Activated CD4-positive, alpha-beta T cell treated with anti-CD3 and anti-CD28 coated beads, Interleukin-2, amount 50 U/mL, for 48 hours (primary cell): ENCODE measurements at regions not wholly inside any gene's neighbourhood (a gene's known extent, or its start where the extent isn't known, plus 50 kb on each side); places are given as distances from the start of the nearest gene placed in this dataset.
"Not testable (repeated sequence)": the region's sequence is repeated elsewhere in the genome, so short reads cannot be mapped to it uniquely, and the experiment has no call there.

Experiments
- DNase-seq, 2 experiments: peaks; one replicate each; pipeline ENCODE4 v3.0.0-alpha.2; 2020

GRCh38 chr5:40453689-40454088 lies 226.0 kb upstream of the PTGER4 start:
- no peak for DNase-seq

DNA sequence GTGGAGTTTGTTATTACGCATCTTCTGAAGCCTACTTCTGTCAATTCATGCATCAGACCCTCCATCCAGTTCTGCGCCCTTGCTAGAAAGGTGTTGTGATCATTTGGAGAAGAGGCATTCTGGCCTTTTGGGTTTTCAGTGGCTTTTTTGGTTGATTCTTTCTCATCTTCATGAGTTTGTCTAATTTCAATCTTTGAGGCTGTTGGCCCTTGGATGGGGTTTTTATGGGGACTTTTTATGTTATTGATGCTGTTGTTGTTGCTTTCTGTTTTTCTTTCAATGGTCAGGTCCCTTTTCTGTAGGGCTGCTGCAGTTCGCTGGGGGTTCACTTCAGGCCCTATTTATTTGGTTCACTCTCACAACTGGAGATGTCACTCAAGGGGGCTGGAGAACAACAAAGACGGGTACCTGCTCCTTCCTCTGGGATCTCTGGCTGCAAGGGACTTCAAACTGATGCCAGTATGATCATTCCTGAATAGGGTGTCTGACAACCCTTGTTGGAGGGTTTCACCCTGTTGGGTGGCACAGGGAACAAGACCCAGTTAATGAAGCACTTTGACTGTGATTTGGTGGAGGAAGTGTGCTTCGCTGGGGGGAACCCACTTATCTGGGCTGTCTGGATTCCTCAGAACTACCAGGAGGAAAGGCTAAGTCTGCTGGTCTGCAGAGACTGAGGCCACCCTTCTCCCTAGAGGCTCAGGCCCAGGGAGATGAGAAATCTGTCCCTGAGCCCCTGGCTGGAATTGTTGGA lies 226.7 kb upstream of the PTGER4 start:
- no peak for DNase-seq

DNA sequence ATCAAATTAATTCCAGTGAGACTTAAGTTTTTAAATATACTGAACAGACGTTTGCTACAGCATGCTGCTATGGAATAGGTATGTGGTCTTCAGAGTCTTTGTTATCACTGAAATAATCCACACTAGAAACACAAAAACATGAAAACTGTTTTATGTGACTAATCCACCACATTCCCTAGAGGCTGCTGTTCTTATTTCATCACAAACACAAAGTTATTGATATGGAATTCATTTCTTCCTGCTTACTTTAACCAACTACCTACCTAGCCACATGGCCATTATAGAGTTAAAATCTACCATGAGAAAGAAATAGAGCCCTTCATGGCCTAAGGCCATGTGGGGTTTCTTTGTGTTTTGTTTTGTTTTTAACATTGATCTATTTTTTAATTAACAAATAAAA lies 232.3 kb upstream of the PTGER4 start:
- no peak for DNase-seq

DNA sequence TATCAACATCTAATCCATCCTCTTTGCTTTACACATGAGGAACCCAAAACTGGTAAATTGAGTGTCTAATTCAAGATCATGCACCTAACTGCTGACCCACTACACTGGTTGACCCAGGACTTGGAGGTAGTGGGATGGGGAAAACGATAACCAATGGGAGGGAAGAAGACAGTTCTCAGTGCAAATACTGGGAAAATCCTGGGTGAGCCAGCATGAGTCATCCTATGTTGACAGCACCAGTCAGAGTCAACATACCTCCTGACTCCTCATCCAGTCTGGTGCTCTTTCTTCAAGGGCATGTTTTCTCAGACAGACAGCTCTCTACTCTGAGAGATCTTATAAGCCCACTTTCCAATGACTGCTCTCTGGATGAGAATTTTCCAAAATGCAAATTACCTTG lies 232.8 kb upstream of the PTGER4 start:
- DNase-seq, result no peak

GRCh38 chr5:40442346-40442745 lies 237.4 kb upstream of the PTGER4 start:
- no peak for DNase-seq

DNA sequence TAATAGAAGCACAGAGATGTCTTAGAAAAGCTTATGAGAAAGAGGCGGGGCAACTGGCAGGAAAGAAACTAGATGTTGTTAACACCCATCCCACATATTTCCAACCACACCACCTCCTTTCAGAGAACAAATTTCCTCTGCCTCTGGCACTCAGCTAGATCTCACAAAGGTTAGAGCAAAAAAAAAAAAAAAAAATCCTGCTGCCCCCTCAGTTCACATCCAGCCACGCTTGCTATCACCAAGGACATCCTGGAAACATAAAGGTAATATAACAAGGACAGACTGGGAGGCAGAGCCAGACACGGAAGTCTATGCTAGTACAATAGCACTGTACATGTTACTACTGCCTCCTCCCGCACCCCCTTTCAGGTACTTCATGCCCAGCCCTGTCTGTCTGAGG lies 238.0 kb upstream of the PTGER4 start:
- peak; percentile 35 to 58 for DNase-seq

GRCh38 chr5:40440746-40441145 lies 239.0 kb upstream of the PTGER4 start:
- DNase-seq, result no peak

DNA sequence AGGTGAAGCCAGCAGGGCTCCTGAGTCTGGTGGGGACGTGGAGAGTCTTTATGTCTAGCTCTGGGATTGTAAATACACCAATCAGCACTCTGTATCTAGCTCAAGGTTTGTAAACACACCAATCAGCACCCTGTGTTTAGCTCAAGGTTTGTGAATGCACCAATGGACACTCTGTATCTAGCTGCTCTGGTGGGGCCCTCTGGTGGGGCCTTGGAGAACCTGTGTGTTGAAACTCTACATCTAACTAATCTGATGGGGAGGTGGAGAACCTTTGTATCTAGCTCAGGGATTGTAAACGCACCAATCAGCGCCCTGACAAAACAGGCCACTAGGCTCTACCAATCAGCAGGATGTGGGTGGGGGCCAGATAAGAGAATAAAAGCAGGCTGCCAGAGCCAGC lies 240.6 kb upstream of the PTGER4 start:
- peak in 1 of 2 experiments; percentile 13 for DNase-seq

- DNase-seq, result not testable (repeated sequence)
Measured at GRCh38 chr5:40438646-40439045, 241.1 kb upstream of the PTGER4 start.

DNA sequence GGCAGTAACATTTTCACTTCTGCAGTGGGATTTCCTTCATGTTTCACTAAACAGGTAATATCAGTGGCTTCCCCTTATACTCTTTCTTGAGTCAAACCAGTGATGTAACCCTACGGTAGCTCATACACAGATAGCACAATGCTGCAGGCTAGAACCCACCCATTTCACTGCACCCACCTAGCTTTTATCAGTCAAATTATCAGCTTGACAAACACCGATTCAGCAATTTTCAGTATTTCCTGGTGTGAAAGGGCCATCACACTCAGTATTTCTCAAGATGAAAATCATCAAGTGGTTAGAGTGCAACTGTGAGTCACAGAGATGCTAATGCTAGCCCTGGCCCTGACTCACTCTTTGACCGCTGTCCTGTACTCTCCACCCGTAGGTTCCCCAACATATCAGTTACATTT lies 242.3 kb upstream of the PTGER4 start:
- peak in 1 of 2 experiments; percentile 40 for DNase-seq

GRCh38 chr5:40436535-40437237 lies 243.0 kb upstream of the PTGER4 start:
- DNase-seq, result peak; percentile 24 to 41

- DNase-seq, result not testable (repeated sequence)
Measured at GRCh38 chr5:40435706-40436105, 244.0 kb upstream of the PTGER4 start.

GRCh38 chr5:40432836-40433235 lies 246.9 kb upstream of the PTGER4 start:
- DNase-seq, result no peak

DNA sequence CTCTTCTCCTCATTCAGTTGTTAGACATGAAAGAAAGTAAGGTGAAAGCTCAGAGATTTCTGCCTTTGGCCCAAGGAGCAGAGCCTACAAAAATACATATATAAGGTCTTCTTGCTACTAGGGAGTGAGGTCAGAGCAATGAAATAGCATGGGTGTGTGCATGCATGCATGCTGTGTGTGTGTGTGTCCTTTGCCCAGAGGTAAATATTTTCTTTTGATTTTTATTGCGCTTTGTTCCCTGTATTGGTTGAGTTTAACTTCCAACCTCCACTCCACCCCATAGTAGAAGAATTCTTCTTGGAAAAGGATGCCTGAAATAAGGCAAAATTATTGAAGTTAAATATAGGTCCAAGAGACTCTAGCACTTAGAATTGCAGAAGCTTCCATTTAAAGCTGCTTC lies 248.0 kb upstream of the PTGER4 start:
- no peak for DNase-seq

DNA sequence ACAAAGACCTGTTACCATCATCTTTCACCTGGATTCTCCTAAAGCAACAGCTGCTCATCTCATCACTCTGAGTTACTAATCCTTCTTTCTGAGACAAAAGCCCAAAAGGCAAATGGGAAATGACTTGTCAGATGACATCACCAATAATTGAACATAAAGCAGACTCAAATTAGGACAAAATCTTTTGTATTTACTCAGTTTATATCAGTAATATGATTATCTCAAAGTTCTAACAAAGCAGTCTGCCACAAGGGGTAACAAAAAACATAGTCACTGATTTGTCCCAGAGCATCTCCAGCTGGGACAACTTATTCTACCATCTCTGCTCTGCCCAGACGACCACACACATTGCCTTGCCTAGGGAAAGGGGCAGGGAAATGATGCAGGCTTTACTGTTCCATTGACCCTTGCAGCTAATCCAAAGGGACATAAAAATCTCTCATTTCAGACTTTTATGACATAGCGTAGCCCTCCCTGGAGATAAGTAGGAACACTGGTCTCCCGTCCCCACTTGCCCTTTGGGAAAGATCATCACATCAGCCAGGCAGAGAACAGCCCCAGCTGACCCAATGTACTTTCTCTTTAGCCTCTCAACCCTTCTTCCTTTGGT lies 249.5 kb upstream of the PTGER4 start:
- no peak for DNase-seq

DNA sequence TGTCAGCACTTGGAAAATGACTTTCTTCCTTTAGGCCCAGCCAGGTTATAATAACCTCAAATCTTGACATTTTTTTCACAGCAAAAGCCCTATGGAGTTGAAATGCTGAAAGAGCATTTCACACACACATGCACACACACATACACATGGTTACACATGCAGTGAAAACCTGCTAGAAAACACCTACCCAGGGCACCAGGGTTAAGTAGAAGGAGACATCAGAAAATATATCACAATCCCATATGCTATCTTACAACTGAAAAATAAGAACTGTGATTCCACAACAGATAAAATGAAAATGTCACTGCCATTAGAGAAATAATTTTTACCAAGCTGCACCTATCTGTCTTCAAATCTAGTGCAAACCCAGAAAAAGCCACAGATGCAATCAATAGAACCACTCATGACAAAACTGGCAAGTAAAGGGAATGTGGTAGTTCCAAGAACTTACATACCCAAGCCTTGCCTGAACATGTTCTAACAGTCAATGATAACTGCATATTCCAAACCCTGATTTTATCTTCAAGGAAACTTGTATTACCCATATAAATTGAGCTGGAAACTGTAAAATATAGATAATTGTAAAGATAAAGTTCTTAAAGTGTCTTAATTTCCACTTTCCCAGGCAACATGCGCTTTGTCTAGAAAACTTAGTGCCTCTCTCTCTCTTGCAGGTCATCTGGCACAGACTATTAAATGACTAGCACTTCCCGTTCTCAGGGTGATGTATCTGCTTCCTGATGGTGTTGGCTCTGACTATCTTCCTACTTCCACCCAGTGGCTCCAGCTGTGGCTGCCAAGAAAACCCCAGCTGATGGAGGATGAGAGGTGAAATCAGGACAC lies 250.2 kb upstream of the PTGER4 start:
- no peak for DNase-seq

DNA sequence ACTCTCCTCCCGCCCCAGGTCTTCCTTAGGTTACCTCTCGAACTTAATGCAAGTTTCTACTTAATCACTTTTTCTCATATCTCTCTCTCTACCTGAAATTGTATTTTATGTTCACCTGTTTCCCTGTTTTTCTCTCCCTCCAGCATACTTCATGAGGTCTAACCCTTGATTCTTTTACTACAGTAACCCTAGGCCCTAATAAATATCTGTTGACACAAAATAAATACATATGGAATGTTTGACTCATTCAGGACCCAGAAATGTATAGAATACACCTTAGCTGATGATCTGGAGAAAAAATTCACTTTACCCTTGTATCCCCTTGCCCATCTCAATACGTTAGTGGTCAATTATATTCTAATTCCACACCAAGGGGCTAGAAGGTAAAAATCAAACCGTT lies 250.9 kb upstream of the PTGER4 start:
- no peak for DNase-seq

GRCh38 chr5:40428126-40428525 lies 251.6 kb upstream of the PTGER4 start:
- no peak for DNase-seq

DNA sequence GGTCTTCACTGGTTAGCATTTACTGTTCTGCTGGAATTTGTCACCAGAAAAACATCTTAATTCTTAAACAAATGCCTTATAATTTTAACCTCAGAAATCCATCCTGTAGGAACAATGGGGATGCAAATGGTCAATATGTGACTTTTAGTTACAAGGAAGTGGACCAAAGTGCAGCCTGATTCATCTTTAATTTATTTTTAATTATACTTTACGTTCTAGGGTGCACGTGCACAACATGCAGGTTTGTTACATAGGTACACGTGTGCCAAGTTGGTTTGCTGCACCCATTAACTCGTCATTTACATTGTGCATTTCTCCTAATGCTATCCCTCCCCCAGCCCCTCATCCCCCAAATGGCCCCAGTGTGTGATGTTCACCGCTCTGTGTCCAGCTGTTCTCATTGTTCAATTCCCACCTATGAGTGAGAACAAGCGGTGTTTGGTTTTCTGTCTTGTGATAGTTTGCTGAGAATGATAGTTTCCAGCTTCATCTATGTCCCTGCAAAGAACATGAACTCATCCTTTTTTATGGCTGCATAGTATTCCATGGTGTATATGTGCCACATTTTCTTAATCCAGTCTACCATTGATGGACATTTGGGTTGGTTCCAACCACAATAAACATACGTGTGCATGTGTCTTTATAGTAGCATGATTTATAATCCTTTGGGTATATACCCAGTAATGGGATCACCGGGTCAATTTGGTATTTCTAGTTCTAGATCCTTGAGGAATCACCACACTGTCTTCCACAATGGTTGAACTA lies 262.5 kb upstream of the PTGER4 start:
- DNase-seq, result not testable (repeated sequence)

- DNase-seq, result no peak
Measured at GRCh38 chr5:40416588-40416987, 263.1 kb upstream of the PTGER4 start.

DNA sequence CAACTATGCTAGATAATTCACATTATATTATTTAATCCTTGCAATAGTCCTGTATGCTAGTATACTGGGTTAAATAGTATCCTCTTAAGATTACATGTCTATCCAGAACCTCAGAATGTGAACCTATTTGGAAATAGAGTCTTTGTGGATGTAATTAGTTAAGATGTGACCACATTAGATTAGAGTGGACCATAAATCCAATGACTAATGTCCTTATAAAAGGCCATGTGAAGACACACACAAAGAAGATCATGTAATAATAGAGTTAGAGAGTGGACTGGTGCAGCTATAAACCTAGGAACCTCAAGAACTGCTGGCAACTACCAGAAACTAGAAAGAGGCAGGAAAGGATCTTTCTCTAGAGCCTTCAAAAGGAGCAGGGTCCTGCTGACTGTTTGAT lies 263.6 kb upstream of the PTGER4 start:
- DNase-seq, result no peak

GRCh38 chr5:40414922-40415321 lies 264.8 kb upstream of the PTGER4 start:
- DNase-seq, result no peak
